ENCODE measurements at regions not wholly inside any gene's neighbourhood (a gene's known extent, or its start where the extent isn't known, plus 50 kb on each side); places are given as distances from the start of the nearest gene placed in this dataset.

DNA sequence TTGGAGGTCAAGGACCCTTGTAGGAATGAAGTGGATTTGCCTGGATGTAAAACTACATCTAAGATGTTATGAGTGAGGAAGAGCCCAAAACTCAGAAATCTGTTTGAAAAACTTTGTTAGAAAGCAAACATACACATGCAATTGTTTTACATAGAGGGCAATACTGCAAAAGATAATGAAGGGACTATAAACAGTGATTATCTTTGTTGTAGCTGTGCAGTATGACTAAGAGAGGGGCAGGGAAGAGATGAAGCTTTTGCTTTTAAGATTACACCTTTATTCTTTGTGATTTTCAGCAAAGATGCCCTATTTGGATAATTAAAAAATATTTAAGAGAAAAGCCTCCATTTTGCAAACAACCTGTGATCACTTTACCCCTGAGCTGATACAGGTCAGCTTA lies 839.9 kb upstream of the RBFOX1 start:
- no peak for DNase-seq

DNA sequence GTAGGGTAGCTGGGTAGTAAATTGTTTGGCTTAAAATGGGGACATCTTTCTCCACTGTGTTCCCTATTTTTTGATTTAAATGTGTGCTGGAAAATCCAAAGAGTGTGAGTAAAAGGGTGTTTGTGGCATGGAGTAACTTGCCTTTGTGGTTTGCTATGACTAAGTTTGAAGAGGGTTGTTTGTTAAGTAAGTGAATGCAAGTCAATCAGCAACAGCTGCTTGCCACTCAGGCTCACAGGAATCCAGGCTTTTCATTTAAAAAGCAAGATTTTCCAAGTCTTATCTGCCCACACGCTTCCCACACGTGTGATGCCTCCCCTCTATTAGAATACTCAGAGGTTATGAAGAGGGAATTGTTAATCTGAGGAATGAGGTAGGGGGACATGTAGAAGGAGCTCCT lies 847.7 kb upstream of the RBFOX1 start:
- no peak for DNase-seq

DNA sequence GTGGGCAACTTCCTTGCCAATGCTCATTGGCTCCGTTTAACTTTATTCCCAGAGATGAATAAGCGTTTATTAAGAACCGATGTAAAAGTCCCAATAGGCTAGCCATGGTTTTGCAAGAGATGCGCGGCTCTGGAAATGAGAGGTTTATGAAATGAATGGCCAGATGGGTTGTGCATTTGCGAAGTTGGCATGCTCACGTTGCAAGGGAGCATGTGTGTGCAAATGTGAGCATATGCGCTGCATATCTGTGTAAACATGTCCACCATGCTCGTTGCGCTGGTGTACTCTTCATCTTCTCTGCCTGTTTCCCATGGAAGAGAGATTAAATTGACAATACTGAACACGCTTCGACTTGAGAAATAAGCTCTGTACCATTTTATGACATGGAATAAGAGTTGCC lies 848.6 kb upstream of the RBFOX1 start:
- DNase-seq: no peak

DNA sequence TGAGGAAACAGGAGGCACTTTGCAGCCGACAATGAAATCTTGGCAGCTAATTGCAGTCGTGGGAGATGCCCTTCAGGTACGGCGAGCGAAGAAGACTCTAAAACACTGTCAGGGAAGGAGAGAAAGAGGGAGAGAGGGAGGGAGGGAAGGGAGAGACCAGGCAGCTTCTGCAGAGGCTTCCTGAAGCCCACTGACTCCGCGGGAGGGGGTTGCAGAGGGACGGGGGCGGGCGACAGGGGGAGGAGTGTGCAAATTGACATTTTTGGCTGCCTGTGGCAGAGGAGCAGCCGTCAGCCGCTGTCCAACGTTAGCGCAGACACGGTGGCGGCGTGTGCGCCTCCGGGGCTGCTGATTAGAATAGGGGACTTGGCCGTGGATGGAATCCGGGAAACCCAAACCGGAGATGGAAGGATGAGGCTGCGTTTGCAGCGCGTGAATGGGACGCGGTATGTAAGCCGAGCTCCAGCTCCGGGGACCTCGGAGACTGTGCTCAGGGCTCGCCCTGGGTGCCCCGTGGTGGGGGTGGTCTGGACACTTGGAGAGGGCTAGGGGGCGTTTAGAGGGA lies 849.1 kb upstream of the RBFOX1 start:
- no peak for DNase-seq

DNA sequence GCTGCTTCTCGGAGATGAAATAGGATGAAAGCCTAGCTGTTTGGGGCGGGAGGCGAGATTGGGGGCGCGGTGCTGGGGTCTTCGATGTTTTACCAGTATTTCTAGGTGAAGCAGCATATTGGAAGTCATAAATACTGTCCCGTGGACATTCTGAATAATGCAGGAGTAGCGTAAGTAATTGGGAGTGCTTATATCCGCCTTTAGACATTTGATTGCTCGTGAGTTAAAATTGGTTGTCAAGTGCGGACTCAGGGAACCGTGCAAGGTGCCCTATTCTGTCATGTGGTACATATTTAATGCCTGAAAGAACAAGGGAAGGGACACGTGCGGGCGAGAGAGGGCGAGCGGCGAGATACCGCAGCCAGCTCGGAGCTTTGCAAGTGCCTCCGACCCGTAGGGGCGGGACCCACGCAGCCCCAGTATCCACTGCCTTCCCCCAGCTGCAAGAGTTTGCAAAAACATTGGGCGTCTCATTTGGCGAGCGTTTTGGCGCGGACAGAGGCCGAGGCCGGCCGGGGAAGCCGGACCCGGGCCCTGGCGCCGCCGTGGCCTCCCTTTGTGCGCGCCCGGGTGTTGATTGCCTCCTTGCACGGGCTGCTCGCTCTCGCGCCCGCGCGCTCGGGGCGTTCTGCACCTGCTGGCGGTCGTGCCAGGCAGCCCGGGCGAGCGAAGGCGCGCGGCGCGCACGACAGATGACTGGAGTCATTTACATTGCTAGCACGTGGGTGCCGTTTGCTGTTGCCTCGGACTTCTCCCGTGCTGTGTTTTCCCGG lies 849.8 kb upstream of the RBFOX1 start:
- DNase-seq: no peak

DNA sequence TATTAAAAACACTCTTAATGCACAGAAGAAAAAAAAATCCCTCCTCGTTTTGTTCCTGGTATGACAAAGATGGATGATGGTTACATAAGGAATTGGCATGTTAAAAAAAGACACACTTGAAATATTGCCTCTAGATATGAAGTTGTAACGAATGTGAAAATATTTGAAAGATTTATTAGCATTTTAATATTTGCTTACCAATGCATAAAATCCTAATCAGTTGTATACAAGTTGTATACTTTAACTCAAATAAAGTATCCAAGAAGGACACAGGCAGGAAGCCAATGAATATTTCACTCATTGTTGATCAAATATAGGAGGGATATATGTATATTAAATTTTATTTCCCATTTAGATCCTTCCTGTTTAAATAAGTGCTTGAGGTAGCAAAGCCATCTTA lies 850.8 kb upstream of the RBFOX1 start:
- no peak for DNase-seq

DNA sequence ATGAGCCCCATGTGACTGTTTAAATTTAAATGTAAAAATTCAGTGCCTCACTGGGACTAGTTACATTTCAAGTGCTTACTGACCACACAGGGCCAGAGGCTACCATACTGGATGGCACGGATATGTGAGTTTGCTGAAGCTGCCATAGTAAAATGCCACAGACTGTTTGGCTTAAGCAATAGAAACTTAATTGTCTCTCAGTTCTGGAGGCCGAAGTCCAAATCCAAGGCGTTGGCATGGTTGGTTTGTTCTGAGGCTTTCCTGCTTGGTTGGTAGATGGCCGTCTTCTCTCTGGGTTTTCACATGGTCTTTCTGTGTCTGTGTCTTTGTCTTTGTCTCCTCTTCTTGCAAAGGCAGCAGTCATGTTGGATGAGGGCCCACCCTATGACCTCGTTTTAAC lies 878.9 kb upstream of the RBFOX1 start:
- no peak for DNase-seq

DNA sequence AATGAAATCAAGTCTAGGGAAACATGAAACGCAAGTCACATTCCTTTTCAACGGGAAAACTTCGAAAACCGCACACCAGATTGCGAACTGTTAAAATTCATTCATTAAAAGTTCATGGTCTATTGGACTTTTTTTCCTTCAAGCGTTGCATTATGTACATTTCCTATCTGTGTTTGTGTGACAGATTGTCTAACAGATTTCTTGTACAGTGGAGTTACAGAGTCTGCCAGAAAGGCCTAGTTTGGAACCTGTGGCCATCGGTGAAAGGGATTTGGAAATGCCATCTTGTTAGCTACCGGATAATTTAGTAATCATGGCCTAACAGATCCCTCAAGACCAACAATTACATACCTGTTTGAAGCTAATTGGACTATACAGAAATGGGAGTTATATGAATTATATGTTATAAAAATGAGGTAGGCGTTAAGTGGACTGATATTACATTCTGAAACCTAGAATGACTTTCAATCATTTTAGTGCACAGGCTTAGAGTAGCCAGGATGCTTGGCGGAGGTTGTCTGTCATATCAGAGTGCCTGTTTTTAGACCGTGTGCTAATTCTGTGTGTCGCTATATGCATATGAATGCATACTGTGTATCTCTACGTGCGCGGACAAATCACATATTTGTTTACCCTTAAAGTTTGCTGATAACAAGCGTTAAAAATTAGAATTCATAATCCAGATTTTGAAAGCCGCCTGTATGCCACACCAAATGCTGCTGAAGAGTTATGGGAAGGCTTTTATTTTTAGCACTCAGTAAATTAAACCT lies 885.4 kb upstream of the RBFOX1 start:
- DNase-seq: no peak

DNA sequence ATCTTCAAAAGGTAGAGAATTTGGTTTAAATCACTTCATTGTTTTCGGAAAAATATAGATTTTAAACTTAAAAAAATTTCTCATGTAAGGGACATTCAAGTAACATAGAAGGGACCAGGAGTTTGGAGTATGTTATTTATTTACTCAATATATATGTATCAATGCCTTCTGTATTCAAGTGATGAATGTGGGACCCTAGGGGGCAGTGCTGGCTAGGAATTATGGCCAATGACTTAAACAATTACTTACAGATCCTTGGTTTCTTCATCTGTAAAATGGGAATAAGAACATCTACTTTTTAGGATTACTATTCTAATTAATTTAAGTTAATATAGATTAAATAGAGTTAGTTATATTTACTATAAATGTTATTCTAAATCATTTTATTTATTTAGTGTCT lies 886.3 kb upstream of the RBFOX1 start:
- DNase-seq: no peak

DNA sequence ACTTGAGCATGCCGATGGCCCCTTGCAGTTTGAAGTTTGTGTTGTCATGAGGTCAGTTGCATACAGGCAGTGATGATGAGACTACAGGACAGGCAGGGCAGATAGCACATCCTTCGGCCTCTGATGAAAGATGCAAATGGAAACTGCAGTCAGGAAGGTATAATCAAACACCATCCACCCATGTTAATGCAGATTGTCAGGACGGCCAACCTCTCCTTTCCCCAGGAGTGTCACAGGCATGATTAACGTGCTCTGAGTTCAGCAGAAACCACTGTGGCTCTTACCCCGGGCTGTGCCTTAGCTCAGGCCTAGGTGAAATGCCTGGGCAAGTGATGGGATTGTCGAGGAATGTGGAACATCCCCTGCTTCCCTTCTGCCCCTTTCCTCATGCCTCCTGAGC lies 893.5 kb upstream of the RBFOX1 start:
- DNase-seq: no peak

DNA sequence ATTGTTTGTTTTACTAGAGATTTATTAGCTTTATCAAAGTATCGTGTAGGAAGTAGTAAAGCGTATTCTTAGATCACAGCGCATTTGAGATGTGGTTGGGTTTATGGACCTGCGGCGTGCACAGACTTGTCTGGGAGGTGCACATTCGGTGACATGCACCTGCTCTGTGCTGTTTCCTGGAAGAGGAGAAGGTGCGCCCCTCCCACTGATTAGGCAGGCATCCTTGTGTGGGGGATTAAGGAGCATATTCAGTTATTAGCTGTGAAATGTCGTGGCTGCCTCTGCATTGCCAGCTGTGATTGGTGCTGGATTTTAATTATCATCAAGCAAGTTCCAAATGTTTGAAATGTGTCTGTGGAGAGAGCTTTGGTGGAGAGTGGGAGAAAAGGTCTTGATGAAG lies 903.8 kb upstream of the RBFOX1 start:
- no peak for DNase-seq

DNA sequence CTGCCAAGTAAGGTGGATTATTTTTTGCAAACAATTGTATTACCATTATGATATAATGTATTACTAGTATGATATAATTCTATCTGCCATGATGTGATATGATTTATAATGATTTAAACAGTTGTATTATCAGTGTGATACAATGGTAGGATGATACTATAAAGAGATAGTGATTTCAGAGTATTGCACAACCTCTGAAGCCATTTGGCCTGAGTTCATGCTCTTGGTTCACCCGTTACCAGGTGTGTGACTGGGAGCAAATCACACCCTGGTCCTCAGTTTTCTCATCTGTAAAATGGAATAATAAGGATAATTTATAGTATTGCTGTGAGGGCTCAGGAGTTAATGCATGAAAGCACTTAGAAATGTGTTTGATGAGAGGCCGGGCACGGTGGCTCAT lies 905.0 kb upstream of the RBFOX1 start:
- DNase-seq: no peak

DNA sequence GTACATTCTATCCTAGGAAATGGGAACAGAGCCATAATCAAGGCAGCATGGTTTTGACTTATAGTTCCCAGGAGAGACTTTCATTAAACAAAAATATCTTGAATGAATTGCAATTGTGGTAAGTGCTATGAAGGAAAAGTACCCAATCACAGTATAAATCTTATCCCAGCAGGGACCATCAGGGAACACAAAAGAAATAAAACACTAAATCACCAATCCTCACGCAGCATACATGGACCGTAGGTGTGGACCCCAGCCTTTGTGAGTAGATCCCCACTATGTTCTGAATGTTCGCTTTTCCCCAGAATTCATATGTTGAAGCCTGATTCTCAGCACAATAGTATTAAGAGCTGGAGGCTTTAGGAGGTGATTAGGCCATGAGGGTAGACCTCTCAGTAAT lies 925.0 kb upstream of the RBFOX1 start:
- no peak for DNase-seq

DNA sequence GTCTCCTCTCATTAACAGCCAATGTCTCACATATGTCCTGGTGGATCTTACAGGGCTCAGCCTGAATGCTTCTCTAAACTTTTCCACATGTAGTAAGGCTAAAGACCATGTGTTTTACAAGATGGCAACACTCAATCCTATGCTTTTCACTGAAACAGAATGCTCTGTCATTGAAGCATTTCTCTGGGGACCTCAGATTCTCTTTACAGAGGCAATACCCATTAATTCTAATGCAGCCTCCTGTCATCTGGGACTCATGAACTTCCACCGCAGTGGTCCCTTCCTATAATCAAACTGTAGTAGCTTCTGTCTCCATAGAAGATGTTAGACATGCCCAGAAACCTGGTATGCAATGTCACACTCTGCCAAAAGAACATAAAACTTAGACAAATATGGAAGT lies 926.6 kb upstream of the RBFOX1 start:
- no peak for DNase-seq

DNA sequence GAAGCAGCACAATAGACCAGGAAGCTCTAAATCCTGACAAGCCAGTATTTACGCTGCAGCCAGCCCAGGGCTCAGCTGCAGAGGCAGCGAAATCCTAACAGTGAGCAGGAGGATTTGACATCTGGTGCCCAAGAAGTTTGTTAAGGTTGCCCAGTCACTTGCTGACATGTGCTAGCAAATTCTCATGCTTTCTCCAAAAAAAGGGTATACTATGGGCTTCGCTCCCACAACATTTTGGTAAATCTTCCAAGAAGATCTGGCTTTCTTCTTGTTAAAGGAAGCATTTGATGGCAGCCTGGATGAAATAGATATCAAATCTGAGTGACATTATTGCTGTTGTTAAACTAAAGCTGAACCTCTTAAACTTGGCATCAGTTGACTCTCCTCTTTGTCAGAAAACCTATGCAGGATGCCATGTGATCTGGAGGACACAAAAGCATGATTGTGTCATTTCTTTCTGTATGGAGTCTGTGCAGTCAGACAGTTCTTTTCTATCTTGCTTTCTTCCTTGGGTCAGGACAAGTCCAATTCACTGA lies 949.7 kb upstream of the RBFOX1 start:
- no peak for DNase-seq

DNA sequence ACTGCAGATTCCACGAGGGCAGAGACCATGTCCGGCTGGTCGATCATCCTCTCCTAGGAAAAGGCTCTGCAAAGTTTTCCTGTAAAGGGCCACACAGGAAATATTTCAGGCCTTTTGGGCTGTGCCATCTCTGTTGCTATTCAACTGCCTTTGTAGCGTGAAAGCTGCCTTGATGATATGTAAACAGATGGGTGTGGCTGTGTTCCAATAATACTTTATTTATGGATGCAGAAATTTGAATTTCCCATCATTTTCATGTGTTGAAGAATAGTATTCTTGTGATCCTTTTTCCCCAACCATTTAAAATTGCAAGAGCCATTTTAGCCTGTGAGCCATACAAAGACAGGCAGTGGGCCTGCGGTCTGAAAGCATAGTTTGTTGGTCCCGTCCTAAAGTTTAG lies 950.7 kb upstream of the RBFOX1 start:
- no peak for DNase-seq

DNA sequence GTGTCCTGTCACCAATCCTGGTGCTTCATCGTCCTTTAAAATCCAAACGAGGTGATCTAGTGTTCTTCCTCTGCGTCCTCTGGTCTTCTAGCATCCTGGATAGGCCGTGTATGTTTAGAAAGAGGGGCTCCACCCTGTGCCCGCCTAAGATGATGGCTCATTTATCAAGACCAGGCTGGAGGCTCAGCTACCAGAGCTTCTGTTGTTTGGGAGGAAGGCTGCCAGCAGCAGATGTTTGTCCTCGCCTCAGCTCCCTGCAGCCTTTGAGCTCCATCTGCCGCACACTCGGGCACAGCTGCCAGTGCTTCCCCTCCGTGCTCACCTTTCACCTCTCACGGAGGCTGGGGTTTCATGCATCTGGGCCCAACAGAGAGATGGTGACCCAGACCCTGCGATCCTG lies 954.7 kb upstream of the RBFOX1 start:
- DNase-seq: no peak

DNA sequence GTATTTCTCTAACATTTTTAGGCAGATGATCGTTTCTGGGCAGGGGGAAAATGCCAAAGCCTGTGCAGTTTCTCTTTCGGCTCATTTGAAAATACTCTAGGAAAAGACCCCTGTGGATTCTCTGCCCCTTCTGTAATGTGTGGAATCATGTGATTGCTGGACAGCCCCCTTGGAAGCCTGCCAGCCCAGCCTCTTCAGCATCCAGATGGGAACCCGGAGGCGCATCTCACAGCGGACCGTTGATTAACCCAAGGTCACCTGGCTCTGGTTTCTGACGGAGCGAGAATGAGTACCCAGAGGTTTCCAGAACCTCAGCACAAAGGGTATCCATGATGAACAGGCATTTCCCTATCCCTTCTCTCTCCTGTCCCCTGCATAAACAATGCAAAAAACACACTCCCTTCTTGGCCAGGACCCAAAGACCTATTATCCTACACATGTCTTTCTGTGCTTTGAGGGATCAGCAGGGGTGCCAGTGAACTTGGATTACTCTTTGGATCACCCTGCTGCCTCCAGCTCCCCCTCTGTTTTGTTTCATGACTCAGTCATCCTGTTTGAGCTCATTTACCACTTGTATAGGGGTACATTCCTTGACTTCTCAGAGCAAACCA lies 957.1 kb upstream of the RBFOX1 start:
- no peak for DNase-seq

DNA sequence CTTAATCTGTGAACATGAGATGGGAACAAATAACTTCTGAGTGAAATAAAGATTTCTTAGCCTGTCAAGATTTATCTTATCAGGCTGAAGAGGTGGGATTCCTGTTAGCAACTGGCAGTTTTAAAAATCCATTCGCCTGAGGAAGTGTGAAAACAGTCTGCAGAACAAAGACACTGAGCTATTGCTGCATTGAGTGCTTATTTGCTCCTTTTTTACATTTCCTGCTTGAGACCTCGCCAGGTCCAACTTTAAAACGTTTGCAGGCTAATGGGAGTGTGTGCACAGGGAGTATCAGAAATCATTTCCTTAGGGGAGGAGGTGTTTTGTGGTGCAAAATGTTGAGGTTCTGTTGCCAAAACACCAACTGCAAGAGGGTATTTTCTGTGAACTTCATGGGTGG lies 957.8 kb upstream of the RBFOX1 start:
- no peak for DNase-seq

DNA sequence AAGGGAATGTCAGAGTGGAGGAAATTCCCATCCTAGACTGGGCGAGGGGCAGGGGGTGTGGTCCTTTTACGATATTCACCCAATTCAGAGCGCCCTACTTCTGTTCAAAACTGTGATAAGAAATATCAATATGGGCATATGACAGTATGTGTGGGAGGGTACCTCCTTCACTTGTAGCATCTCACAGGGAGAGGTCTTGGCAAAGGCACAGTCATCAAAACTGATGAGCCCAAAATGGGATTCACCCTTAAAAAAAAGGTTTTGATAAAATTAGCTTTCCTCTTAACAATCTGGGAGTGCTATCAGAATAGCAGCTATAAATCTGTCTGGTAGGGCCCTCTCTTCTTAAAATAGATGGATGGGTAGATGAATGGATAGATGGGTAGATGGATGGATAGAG lies 967.8 kb upstream of the RBFOX1 start:
- no peak for DNase-seq

DNA sequence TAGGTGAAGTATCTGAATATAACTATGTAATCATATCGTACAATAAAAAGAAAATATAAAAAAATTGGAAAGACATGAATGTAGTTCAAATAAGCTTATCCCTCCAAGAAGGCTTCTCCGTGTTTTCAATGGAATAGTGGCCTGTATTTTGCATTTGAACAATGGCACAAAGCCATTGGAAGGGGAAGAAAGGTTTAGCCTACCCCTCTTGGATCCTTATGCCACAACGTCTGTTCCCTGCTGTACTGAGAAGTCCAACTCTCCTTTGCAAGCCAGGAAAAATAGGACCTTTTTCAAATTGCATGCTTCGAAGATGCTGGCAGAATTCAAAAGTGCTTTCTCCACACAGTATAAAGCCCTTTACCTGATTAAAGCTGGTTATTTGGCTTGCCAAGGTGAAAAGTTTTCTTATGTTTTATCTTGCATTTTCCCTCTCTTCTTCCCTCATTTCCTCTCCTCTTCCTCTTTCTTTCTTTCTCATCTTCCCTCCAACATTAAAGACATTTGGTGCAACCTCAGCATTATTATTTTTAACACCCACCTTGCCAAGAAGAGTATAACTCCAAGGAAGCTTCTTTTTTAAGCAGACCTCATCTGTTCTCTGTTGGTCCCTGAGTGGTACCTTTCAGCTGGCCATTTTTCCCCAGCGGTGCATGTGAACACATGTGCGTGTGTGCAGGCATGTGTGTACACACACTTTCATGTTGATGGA lies 968.6 kb upstream of the RBFOX1 start:
- DNase-seq: no peak

DNA sequence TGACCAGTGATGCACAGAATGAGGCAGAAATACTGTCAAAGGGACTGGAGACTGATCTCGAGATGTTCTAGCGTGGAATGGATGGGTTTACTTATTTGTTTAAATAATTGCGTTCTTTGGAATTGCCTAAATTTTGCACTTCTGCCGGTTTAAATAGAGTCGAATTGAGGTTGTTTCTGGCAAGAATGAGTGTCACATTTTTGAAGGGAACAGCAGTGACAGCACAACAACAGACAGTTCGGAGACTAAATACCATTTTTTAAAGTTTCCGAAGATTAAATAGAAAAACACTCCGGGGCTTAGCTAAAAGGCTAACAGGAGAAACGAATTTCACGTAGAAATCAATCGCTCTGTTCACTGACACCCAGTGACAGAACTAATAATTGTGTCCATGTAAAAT lies 969.2 kb upstream of the RBFOX1 start:
- DNase-seq: no peak

DNA sequence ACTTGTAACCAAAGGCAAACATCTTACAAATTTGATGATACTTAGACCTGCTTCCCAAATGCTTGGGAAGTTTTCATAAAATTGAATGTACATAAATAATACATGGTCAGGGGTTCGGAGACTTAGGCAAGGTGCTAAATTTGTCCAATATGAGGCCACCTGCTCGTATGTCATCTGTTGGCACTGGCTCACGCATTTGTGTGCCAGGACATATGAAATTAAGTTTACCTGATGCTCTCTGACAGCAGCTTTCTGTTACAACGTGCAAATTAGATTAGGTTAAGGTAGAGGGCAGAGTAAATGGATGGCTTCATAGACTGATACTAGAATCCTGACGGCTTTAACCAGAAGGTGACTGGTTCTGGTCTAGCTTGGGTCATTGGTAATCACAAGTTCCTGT lies 970.3 kb upstream of the RBFOX1 start:
- DNase-seq: no peak
